Fibroblast of skin of right biceps (primary cell): ENCODE measurements at regions not wholly inside any gene's neighbourhood (a gene's known extent, or its start where the extent isn't known, plus 50 kb on each side); places are given as distances from the start of the nearest gene placed in this dataset.
"Not testable (repeated sequence)": the region's sequence is repeated elsewhere in the genome, so short reads cannot be mapped to it uniquely, and the experiment has no call there.

Source experiments
- DNase-seq: peaks from one replicate; pipeline ENCODE4 v3.0.0-alpha.2; 2013

- DNase-seq, result no peak
Observed at GRCh38 chr2:173673640-173674039, 291.5 kb downstream of the SP3 start.

GRCh38 chr2:173676647-173677046, 288.5 kb downstream of the SP3 start:
- DNase-seq, result no peak

GRCh38 chr2:173678186-173678585, 287.0 kb downstream of the SP3 start:
- DNase-seq, result no peak

- DNase-seq, result no peak
Observed at GRCh38 chr2:173680574-173680973, 284.6 kb downstream of the SP3 start.

- DNase-seq, result no peak
Observed at GRCh38 chr2:173681881-173682650, 283.1 kb downstream of the SP3 start.

GRCh38 chr2:173684896-173685459, 280.2 kb downstream of the SP3 start:
- DNase-seq, result no peak

- no peak for DNase-seq
Observed at GRCh38 chr2:173690349-173690748, 274.8 kb downstream of the SP3 start.

GRCh38 chr2:173692068-173692467, 273.1 kb downstream of the SP3 start:
- no peak for DNase-seq

GRCh38 chr2:173693044-173693589, 272.1 kb downstream of the SP3 start:
- no peak for DNase-seq

- no peak for DNase-seq
Observed at GRCh38 chr2:173696274-173696673, 268.9 kb downstream of the SP3 start.

- DNase-seq, result no peak
Observed at GRCh38 chr2:173697929-173698328, 267.2 kb downstream of the SP3 start.

- no peak for DNase-seq
Observed at GRCh38 chr2:173705656-173706055, 259.5 kb downstream of the SP3 start.

- DNase-seq, result no peak
Observed at GRCh38 chr2:173706936-173707335, 258.2 kb downstream of the SP3 start.

- no peak for DNase-seq
Observed at GRCh38 chr2:173708806-173709205, 256.4 kb downstream of the SP3 start.

GRCh38 chr2:173711816-173712215, 253.4 kb downstream of the SP3 start:
- DNase-seq, result no peak

- DNase-seq, result no peak
Observed at GRCh38 chr2:173713904-173714555, 251.1 kb downstream of the SP3 start.

GRCh38 chr2:173715441-173715840, 249.7 kb downstream of the SP3 start:
- peak; percentile 21 for DNase-seq

GRCh38 chr2:173716458-173717052, 248.6 kb downstream of the SP3 start:
- peak; percentile 8 for DNase-seq

- DNase-seq, result no peak
Observed at GRCh38 chr2:173719471-173719870, 245.7 kb downstream of the SP3 start.

- DNase-seq, result peak; percentile 32
Observed at GRCh38 chr2:173720306-173720705, 244.9 kb downstream of the SP3 start.

GRCh38 chr2:173734797-173735196, 230.4 kb downstream of the SP3 start:
- DNase-seq, result peak; percentile 2

- not testable (repeated sequence) for DNase-seq
Observed at GRCh38 chr2:173737954-173738575, 227.1 kb downstream of the SP3 start.

GRCh38 chr2:173739006-173739405, 226.2 kb downstream of the SP3 start:
- no peak for DNase-seq
